Mesenchymal stem cell (in vitro differentiated cells and primary cell): ENCODE measurements at regions not wholly inside any gene's neighbourhood (a gene's known extent, or its start where the extent isn't known, plus 50 kb on each side); places are given as distances from the start of the nearest gene placed in this dataset.

ENCODE experiments used
- DNase-seq: peaks from one replicate; pipeline ENCODE4 v3.0.0-alpha.2; 2013
- H2AFZ ChIP-seq: one replicate; pipeline ENCODE4 v1.6.1; 2013; ENCODE audit warnings: low read depth, mild to moderate bottlenecking, control low read depth, inconsistent platforms, low read length, moderate library complexity
- H2AK5ac ChIP-seq: 2 replicates; pipeline ENCODE4 v1.6.1; 2013; ENCODE audit warnings: low read length, moderate library complexity, mild to moderate bottlenecking, inconsistent platforms; ENCODE audit not compliant: severe bottlenecking
- H2BK120ac ChIP-seq: one replicate; pipeline ENCODE4 v1.6.1; 2013; ENCODE audit warnings: low read depth, mild to moderate bottlenecking, inconsistent platforms, low read length, moderate library complexity
- H2BK12ac ChIP-seq, 2 experiments: one replicate each; pipeline ENCODE4 v1.6.1; 2013; ENCODE audit warnings: inconsistent platforms in 2 of 2, low read length in 2 of 2, mild to moderate bottlenecking in 2 of 2, moderate library complexity in 2 of 2, control low read depth in 1 of 2
- H2BK15ac ChIP-seq: one replicate; pipeline ENCODE4 v1.6.1; 2013; ENCODE audit warnings: mild to moderate bottlenecking, low read depth, inconsistent platforms; ENCODE audit not compliant: poor library complexity, severe bottlenecking
- H2BK5ac ChIP-seq: 2 replicates; pipeline ENCODE4 v1.6.1; 2013; ENCODE audit warnings: low read depth, mild to moderate bottlenecking, low read length, control low read depth, inconsistent platforms; ENCODE audit not compliant: poor library complexity, severe bottlenecking
- H3K14ac ChIP-seq, 2 experiments: one replicate each; pipeline ENCODE4 v1.6.1; 2013; ENCODE audit warnings: inconsistent platforms in 2 of 2, low read length in 2 of 2, control low read depth in 1 of 2, mild to moderate bottlenecking in 1 of 2, moderate library complexity in 1 of 2
- H3K18ac ChIP-seq, 2 experiments: one replicate each; pipeline ENCODE4 v1.6.1; 2013; ENCODE audit warnings: inconsistent platforms in 2 of 2, low read length in 2 of 2, control low read depth in 1 of 2, low read depth in 1 of 2, mild to moderate bottlenecking in 1 of 2
- H3K23ac ChIP-seq, 2 experiments: one replicate each; pipeline ENCODE4 v1.6.1; 2013; ENCODE audit warnings: inconsistent platforms in 2 of 2, low read length in 2 of 2, mild to moderate bottlenecking in 2 of 2, moderate library complexity in 2 of 2, control low read depth in 1 of 2
- H3K27ac ChIP-seq: 2 replicates; pipeline ENCODE4 v1.5.1; 2013; ENCODE audit warnings: mild to moderate bottlenecking, moderate library complexity, low read length, control low read depth, inconsistent platforms; ENCODE audit not compliant: poor library complexity, severe bottlenecking
- H3K27me3 ChIP-seq, 2 experiments: 2 replicates each; pipeline versions ENCODE4 v1.6.1 to v1.7.0; 2013; ENCODE audit warnings: low read length in 2 of 2, mild to moderate bottlenecking in 2 of 2, moderate library complexity in 2 of 2, control low read depth in 1 of 2, inconsistent platforms in 1 of 2; ENCODE audit not compliant: control insufficient read depth in 1 of 2, insufficient read depth in 1 of 2
- H3K36me3 ChIP-seq, 2 experiments: 2 replicates each; pipeline versions ENCODE4 v1.6.1 to v1.7.0; 2013; ENCODE audit warnings: low read length in 2 of 2, control low read depth in 1 of 2, inconsistent platforms in 1 of 2, low read depth in 1 of 2, mild to moderate bottlenecking in 1 of 2; ENCODE audit not compliant: insufficient read depth in 2 of 2, control insufficient read depth in 1 of 2
- H3K4ac ChIP-seq, 2 experiments: one replicate each; pipeline ENCODE4 v1.6.1; 2013; ENCODE audit warnings: inconsistent platforms in 2 of 2, low read length in 2 of 2, mild to moderate bottlenecking in 2 of 2, moderate library complexity in 2 of 2, control low read depth in 1 of 2, low read depth in 1 of 2
- H3K4me1 ChIP-seq: 2 replicates; pipeline ENCODE4 v1.6.1; 2013; ENCODE audit warnings: low read depth, low read length, control low read depth; ENCODE audit not compliant: control insufficient read depth, insufficient read depth
- H3K4me2 ChIP-seq: 2 replicates; pipeline ENCODE4 v1.6.1; 2013; ENCODE audit warnings: low read length, mild to moderate bottlenecking, inconsistent platforms; ENCODE audit not compliant: poor library complexity, severe bottlenecking
- H3K4me3 ChIP-seq, 2 experiments: 2 replicates each; pipeline versions ENCODE4 v1.5.1 to v1.7.0; 2013; ENCODE audit warnings: low read length in 2 of 2, mild to moderate bottlenecking in 2 of 2, control low read depth in 1 of 2, low read depth in 1 of 2; ENCODE audit not compliant: insufficient read depth in 1 of 2
- H3K79me1 ChIP-seq: replicated peaks from 2 replicates; pipeline ENCODE4 v1.6.1; 2013; ENCODE audit warnings: mild to moderate bottlenecking, control low read depth, low read length, inconsistent platforms; ENCODE audit not compliant: poor library complexity, severe bottlenecking
- H3K9ac ChIP-seq: 2 replicates; pipeline ENCODE4 v1.7.0; 2013; ENCODE audit warnings: mild to moderate bottlenecking, low read length, moderate library complexity
- H3K9me3 ChIP-seq: 2 replicates; pipeline ENCODE4 v1.7.0; 2013; ENCODE audit warnings: mild to moderate bottlenecking, low read length; ENCODE audit not compliant: control insufficient read depth
- H4K8ac ChIP-seq: one replicate; pipeline ENCODE4 v1.6.1; 2013; ENCODE audit warnings: inconsistent platforms, mild to moderate bottlenecking, low read length, moderate library complexity
- H4K91ac ChIP-seq: one replicate; pipeline ENCODE4 v1.6.1; 2013; ENCODE audit warnings: mild to moderate bottlenecking, low read length, inconsistent platforms
- WGBS: methylation state at CpG from one replicate; pipeline ENCODE4 v1.1.7; 2013; ENCODE audit warnings: mixed read lengths; 5-methylcytosine and 5-hydroxymethylcytosine counted together

DNA sequence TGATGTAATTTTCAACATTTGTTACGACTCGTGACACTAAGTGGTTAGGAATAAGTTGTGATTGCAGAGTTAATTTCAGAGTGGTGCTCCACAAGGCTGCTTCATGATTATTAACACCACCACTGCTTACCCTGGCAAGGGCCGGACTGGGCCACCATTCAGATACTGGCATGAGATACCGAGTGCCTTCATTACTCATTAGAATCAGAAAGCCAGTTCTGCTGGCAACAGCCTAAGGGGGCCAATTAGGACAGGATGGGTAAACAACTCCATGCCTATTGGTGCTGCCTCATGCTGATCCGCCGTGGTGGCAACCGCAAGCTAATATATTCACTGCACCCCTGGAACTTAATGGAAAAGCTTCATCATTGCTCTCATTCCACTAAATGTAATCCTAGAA is 575.1 kb downstream of the EFNB2 start:
- Histone ChIP-seq H3K9me3 (no peaks in the 10 kb centered on the region), H3K18ac (no peak overlapping the region), H3K14ac (no peak overlapping the region), H2BK12ac (no peak overlapping the region), H3K4me1 (no peaks in the 10 kb centered on the region), H3K23ac (no peak overlapping the region), H3K9ac (no peak overlapping the region), H3K4me3 (no peak overlapping the region), H2BK5ac (no peak overlapping the region), H4K8ac (no peak overlapping the region), H3K27me3 (no peaks in the 10 kb centered on the region), H3K27ac (no peak overlapping the region), H2AK5ac (no peak overlapping the region), H3K4ac (no peak overlapping the region), H2BK15ac (no peak overlapping the region), H4K91ac (no peak overlapping the region), H3K79me1 (no peaks in the 10 kb centered on the region), H2BK120ac (no peak overlapping the region), H2AFZ (no peak overlapping the region), H3K4me2 (no peak overlapping the region), H3K36me3 (no peaks in the 10 kb centered on the region)
- no peak for DNase-seq
- 97% methylated on average over 7 of the region's 7 CpGs for WGBS

DNA sequence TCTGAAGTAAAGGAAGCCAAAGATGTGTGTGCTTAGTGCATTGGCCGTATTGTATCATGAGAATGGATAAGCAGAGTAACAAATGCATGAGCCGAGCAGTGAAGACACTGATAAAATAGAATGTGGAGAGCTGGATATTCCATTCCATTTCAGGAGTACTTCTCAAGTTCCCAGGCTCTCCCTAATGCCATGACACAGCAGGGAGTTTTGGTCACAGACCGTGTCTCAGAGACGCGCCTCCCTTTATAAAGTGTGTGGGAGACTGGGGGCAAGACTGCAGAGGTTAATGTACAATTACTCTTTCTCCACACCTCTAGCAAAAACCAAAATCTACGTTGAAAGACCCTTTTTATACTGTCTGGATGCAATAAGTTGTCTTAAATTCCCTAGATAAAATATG is 575.6 kb downstream of the EFNB2 start:
- no peak overlapping the region for H3K14ac ChIP-seq
- H3K18ac ChIP-seq = no peak overlapping the region
- no peak overlapping the region for H3K4me2 ChIP-seq
- no peak overlapping the region for H3K4ac ChIP-seq
- no peak overlapping the region for H3K4me3 ChIP-seq
- no peaks in the 10 kb centered on the region for H3K36me3 ChIP-seq
- H4K91ac ChIP-seq = no peak overlapping the region
- H2BK5ac ChIP-seq = no peak overlapping the region
- no peaks in the 10 kb centered on the region for H3K9me3 ChIP-seq
- no peak overlapping the region for H2BK15ac ChIP-seq
- H2AFZ ChIP-seq = no peak overlapping the region
- H2BK12ac ChIP-seq = no peak overlapping the region
- DNase-seq = no peak
- H2BK120ac ChIP-seq = no peak overlapping the region
- H3K9ac ChIP-seq = no peak overlapping the region
- no peak overlapping the region for H3K27ac ChIP-seq
- no peak overlapping the region for H2AK5ac ChIP-seq
- no peaks in the 10 kb centered on the region for H3K27me3 ChIP-seq
- H3K4me1 ChIP-seq = no peaks in the 10 kb centered on the region
- H4K8ac ChIP-seq = no peak overlapping the region
- H3K23ac ChIP-seq = no peak overlapping the region
- WGBS = 100% methylated on average over 2 of the region's 6 CpGs
- H3K79me1 ChIP-seq = no peaks in the 10 kb centered on the region

DNA sequence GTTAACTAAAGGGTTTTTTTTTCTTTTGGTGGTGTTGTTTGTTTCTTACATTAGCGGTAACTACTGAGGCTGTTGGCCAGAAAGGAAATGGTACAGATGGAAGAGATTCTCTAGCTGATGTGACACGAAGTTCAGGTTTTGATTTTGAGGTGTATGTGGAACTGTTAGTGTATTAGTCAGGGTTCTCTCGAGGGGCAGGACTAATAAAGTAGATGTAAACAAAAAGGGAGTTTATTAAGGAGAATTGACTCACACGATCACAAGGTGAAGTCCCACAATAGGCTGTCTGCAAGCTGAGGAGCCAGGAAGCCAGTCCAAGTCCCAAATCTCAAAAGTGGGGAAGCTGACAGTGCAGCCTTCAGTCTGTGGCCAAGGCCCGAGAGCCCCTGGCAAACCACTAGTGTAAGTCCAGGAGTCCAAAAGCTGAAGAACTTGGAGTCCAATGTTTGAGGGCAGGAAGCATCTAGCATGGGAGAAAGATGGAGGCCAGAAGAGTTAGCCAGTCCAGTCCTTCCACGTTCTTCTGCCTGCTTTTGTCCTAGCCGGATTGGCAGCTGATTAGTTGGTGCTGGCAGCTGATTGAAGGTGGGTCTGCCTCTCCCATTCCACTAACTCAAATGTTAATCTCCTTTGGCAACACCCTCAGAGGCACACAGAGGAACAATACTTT is 577.6 kb downstream of the EFNB2 start:
- peak overlapping the region; percentile 29 for H3K9ac ChIP-seq
- H3K4me1 ChIP-seq = no peaks in the 10 kb centered on the region
- no peaks in the 10 kb centered on the region for H3K27me3 ChIP-seq
- no peak overlapping the region for H2AFZ ChIP-seq
- H2AK5ac ChIP-seq = no peak overlapping the region
- H3K4me2 ChIP-seq = no peak overlapping the region
- H3K4me3 ChIP-seq = no peak overlapping the region
- H3K18ac ChIP-seq = no peak overlapping the region
- H2BK120ac ChIP-seq = no peak overlapping the region
- H3K14ac ChIP-seq = peak overlapping the region in 1 of 2 experiments; percentile 55
- no peak overlapping the region for H2BK12ac ChIP-seq
- H4K8ac ChIP-seq = no peak overlapping the region
- H3K79me1 ChIP-seq = no peaks in the 10 kb centered on the region
- H3K23ac ChIP-seq = no peak overlapping the region
- DNase-seq = peak; percentile 6
- no peak overlapping the region for H4K91ac ChIP-seq
- H3K36me3 ChIP-seq = no peaks in the 10 kb centered on the region
- no peak overlapping the region for H2BK5ac ChIP-seq
- no peaks in the 10 kb centered on the region for H3K9me3 ChIP-seq
- H3K4ac ChIP-seq = no peak overlapping the region
- H3K27ac ChIP-seq = no peak overlapping the region
- no peak overlapping the region for H2BK15ac ChIP-seq
- WGBS = 85% methylated on average over 7 of the region's 7 CpGs

DNA sequence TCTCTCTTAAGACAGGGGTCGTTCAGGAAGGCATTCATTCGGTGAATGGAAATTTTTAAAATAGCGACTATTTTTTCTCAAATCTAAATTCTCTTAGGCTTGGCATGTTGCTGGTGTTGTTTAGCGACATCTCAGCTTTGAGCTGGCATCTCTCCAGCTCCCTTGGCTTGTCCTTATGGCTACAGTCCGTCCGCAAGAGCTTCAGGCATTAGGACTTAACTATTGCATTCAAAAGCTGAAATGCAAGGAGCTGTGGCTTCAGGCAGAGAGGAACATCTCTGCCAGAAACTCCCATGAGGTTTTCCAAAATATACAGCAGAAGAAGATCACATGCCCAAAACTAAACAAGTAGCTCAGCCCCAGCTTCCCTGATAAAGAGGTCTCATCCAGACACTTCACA is 578.5 kb downstream of the EFNB2 start:
- Histone ChIP-seq H4K8ac (no peak overlapping the region), H3K27me3 (no peaks in the 10 kb centered on the region), H2AFZ (no peak overlapping the region), H3K79me1 (no peaks in the 10 kb centered on the region), H3K4ac (no peak overlapping the region), H2AK5ac (no peak overlapping the region), H4K91ac (no peak overlapping the region), H2BK120ac (no peak overlapping the region), H3K36me3 (no peaks in the 10 kb centered on the region), H2BK5ac (no peak overlapping the region), H3K14ac (no peak overlapping the region), H3K4me1 (no peaks in the 10 kb centered on the region), H3K18ac (peak overlapping the region in 1 of 2 experiments; percentile 21), H3K4me2 (no peak overlapping the region), H3K9me3 (no peaks in the 10 kb centered on the region), H3K27ac (no peak overlapping the region), H3K4me3 (no peak overlapping the region), H2BK12ac (no peak overlapping the region), H3K23ac (no peak overlapping the region), H3K9ac (no peak overlapping the region), H2BK15ac (no peak overlapping the region)
- 85% methylated on average over 6 of the region's 6 CpGs for WGBS
- DNase-seq = peak; percentile 28
